ENCODE measurements at regions not wholly inside any gene's neighbourhood (a gene's known extent, or its start where the extent isn't known, plus 50 kb on each side); places are given as distances from the start of the nearest gene placed in this dataset.
"Not testable (repeated sequence)": the region's sequence is repeated elsewhere in the genome, so short reads cannot be mapped to it uniquely, and the experiment has no call there.

- Histone ChIP-seq H3K4me3 (ENCODE audit: low read depth in 1 of 5, low read length in 5 of 5) (no peak overlapping the region), H3K27ac (ENCODE audit: low read depth, low read length) (no peak overlapping the region), H3K9ac (ENCODE audit: low read length in 5 of 5) (no peak overlapping the region), H3K36me3 (ENCODE audit: control insufficient read depth in 5 of 5, insufficient read depth in 5 of 5, low read length in 5 of 5) (no peaks in the 10 kb centered on the region), H3K27me3 (ENCODE audit: control insufficient read depth in 5 of 5, insufficient read depth in 4 of 5, low read length in 5 of 5) (peaks cover 6 to 28% (median 17%) of the 10 kb centered on the region in 5 donors), H3K9me3 (ENCODE audit: control insufficient read depth in 5 of 5, low read length in 5 of 5) (no peaks in the 10 kb centered on the region), H3K4me1 (ENCODE audit: control insufficient read depth in 5 of 5, insufficient read depth in 5 of 5, low read length in 5 of 5) (peaks cover 0 to 2% (median 0%) of the 10 kb centered on the region in 5 donors)
These were observed 92.4 kb downstream of the ISX start for GRCh38 chr22:35158336-35158735.

GRCh38 chr22:35159343-35159742 is 93.4 kb downstream of the ISX start:
- Histone ChIP-seq H3K9me3 (ENCODE audit: control insufficient read depth in 5 of 5, low read length in 5 of 5) (no peaks in the 10 kb centered on the region), H3K27me3 (ENCODE audit: control insufficient read depth in 5 of 5, insufficient read depth in 4 of 5, low read length in 5 of 5) (peaks cover 4 to 22% (median 15%) of the 10 kb centered on the region in 5 donors), H3K36me3 (ENCODE audit: control insufficient read depth in 5 of 5, insufficient read depth in 5 of 5, low read length in 5 of 5) (no peaks in the 10 kb centered on the region), H3K27ac (ENCODE audit: low read depth, low read length) (no peak overlapping the region), H3K4me3 (ENCODE audit: low read depth in 1 of 5, low read length in 5 of 5) (no peak overlapping the region), H3K9ac (ENCODE audit: low read length in 5 of 5) (no peak overlapping the region), H3K4me1 (ENCODE audit: control insufficient read depth in 5 of 5, insufficient read depth in 5 of 5, low read length in 5 of 5) (peaks cover 0 to 2% (median 0%) of the 10 kb centered on the region in 5 donors)

- Histone ChIP-seq H3K9me3 (ENCODE audit: control insufficient read depth in 5 of 5, low read length in 5 of 5) (no peaks in the 10 kb centered on the region), H3K9ac (ENCODE audit: low read length in 5 of 5) (no peak overlapping the region), H3K27me3 (ENCODE audit: control insufficient read depth in 5 of 5, insufficient read depth in 4 of 5, low read length in 5 of 5) (peaks cover 4 to 18% (median 11%) of the 10 kb centered on the region in 5 donors)
These were observed 94.3 kb downstream of the ISX start for GRCh38 chr22:35160268-35160667.

GRCh38 chr22:35165896-35166295 is 91.4 kb upstream of the HMGXB4 start:
- not testable (repeated sequence) for H3K27ac ChIP-seq (ENCODE audit: low read depth, low read length); H3K36me3 ChIP-seq (ENCODE audit: control insufficient read depth in 5 of 5, insufficient read depth in 5 of 5, low read length in 5 of 5); H3K4me3 ChIP-seq (ENCODE audit: low read depth in 1 of 5, low read length in 5 of 5); H3K9ac ChIP-seq (ENCODE audit: low read length in 5 of 5); H3K9me3 ChIP-seq (ENCODE audit: control insufficient read depth in 5 of 5, low read length in 5 of 5); H3K4me1 ChIP-seq (ENCODE audit: control insufficient read depth in 5 of 5, insufficient read depth in 5 of 5, low read length in 5 of 5); H3K27me3 ChIP-seq (ENCODE audit: control insufficient read depth in 5 of 5, insufficient read depth in 4 of 5, low read length in 5 of 5)

More at GRCh38 chr22:35160268-35160667, 94.3 kb downstream of the ISX start:
- Histone ChIP-seq H3K4me3 (ENCODE audit: low read depth in 1 of 5, low read length in 5 of 5) (no peak overlapping the region), H3K36me3 (ENCODE audit: control insufficient read depth in 5 of 5, insufficient read depth in 5 of 5, low read length in 5 of 5) (no peaks in the 10 kb centered on the region), H3K27ac (ENCODE audit: low read depth, low read length) (no peak overlapping the region), H3K4me1 (ENCODE audit: control insufficient read depth in 5 of 5, insufficient read depth in 5 of 5, low read length in 5 of 5) (no peaks in the 10 kb centered on the region)

- Histone ChIP-seq H3K9ac (ENCODE audit: low read length in 5 of 5) (no peak overlapping the region), H3K9me3 (ENCODE audit: control insufficient read depth in 5 of 5, low read length in 5 of 5) (no peaks in the 10 kb centered on the region), H3K4me1 (ENCODE audit: control insufficient read depth in 5 of 5, insufficient read depth in 5 of 5, low read length in 5 of 5) (no peaks in the 10 kb centered on the region), H3K27ac (ENCODE audit: low read depth, low read length) (no peak overlapping the region), H3K27me3 (ENCODE audit: control insufficient read depth in 5 of 5, insufficient read depth in 4 of 5, low read length in 5 of 5) (peaks cover 11 to 25% (median 17%) of the 10 kb centered on the region in 5 donors), H3K36me3 (ENCODE audit: control insufficient read depth in 5 of 5, insufficient read depth in 5 of 5, low read length in 5 of 5) (no peaks in the 10 kb centered on the region), H3K4me3 (ENCODE audit: low read depth in 1 of 5, low read length in 5 of 5) (no peak overlapping the region)
These were observed 86.3 kb upstream of the HMGXB4 start for GRCh38 chr22:35170716-35171697.

- H3K27me3 ChIP-seq (ENCODE audit: control insufficient read depth in 5 of 5, insufficient read depth in 4 of 5, low read length in 5 of 5), result peaks cover 11 to 25% (median 18%) of the 10 kb centered on the region in 5 donors
- H3K36me3 ChIP-seq (ENCODE audit: control insufficient read depth in 5 of 5, insufficient read depth in 5 of 5, low read length in 5 of 5), result no peaks in the 10 kb centered on the region
- no peak overlapping the region for H3K4me3 ChIP-seq (ENCODE audit: low read depth in 1 of 5, low read length in 5 of 5)
- H3K4me1 ChIP-seq (ENCODE audit: control insufficient read depth in 5 of 5, insufficient read depth in 5 of 5, low read length in 5 of 5), result no peaks in the 10 kb centered on the region
- no peak overlapping the region for H3K9ac ChIP-seq (ENCODE audit: low read length in 5 of 5)
- no peak overlapping the region for H3K27ac ChIP-seq (ENCODE audit: low read depth, low read length)
- peaks cover 0 to 6% (median 0%) of the 10 kb centered on the region in 5 donors for H3K9me3 ChIP-seq (ENCODE audit: control insufficient read depth in 5 of 5, low read length in 5 of 5)
These were observed 84.9 kb upstream of the HMGXB4 start for GRCh38 chr22:35172442-35172841.

- Histone ChIP-seq H3K9me3 (ENCODE audit: control insufficient read depth in 5 of 5, low read length in 5 of 5) (peaks cover 0 to 6% (median 0%) of the 10 kb centered on the region in 5 donors), H3K36me3 (ENCODE audit: control insufficient read depth in 5 of 5, insufficient read depth in 5 of 5, low read length in 5 of 5) (no peaks in the 10 kb centered on the region), H3K4me3 (ENCODE audit: low read depth in 1 of 5, low read length in 5 of 5) (no peak overlapping the region), H3K4me1 (ENCODE audit: control insufficient read depth in 5 of 5, insufficient read depth in 5 of 5, low read length in 5 of 5) (no peaks in the 10 kb centered on the region), H3K9ac (ENCODE audit: low read length in 5 of 5) (no peak overlapping the region), H3K27ac (ENCODE audit: low read depth, low read length) (no peak overlapping the region), H3K27me3 (ENCODE audit: control insufficient read depth in 5 of 5, insufficient read depth in 4 of 5, low read length in 5 of 5) (peaks cover 11 to 26% (median 22%) of the 10 kb centered on the region in 5 donors)
These were observed 83.6 kb upstream of the HMGXB4 start for GRCh38 chr22:35173655-35174054.

- Histone ChIP-seq H3K27ac (ENCODE audit: low read depth, low read length) (no peak overlapping the region), H3K36me3 (ENCODE audit: control insufficient read depth in 5 of 5, insufficient read depth in 5 of 5, low read length in 5 of 5) (no peaks in the 10 kb centered on the region), H3K4me3 (ENCODE audit: low read depth in 1 of 5, low read length in 5 of 5) (no peak overlapping the region), H3K4me1 (ENCODE audit: control insufficient read depth in 5 of 5, insufficient read depth in 5 of 5, low read length in 5 of 5) (no peaks in the 10 kb centered on the region), H3K9me3 (ENCODE audit: control insufficient read depth in 5 of 5, low read length in 5 of 5) (peaks cover 0 to 6% (median 0%) of the 10 kb centered on the region in 5 donors), H3K27me3 (ENCODE audit: control insufficient read depth in 5 of 5, insufficient read depth in 4 of 5, low read length in 5 of 5) (peaks cover 11 to 26% (median 22%) of the 10 kb centered on the region in 5 donors), H3K9ac (ENCODE audit: low read length in 5 of 5) (no peak overlapping the region)
These were observed 82.8 kb upstream of the HMGXB4 start for GRCh38 chr22:35174401-35175038.

GRCh38 chr22:35175392-35175791 is 81.9 kb upstream of the HMGXB4 start:
- peaks cover 11 to 26% (median 22%) of the 10 kb centered on the region in 5 donors for H3K27me3 ChIP-seq (ENCODE audit: control insufficient read depth in 5 of 5, insufficient read depth in 4 of 5, low read length in 5 of 5)
- H3K27ac ChIP-seq (ENCODE audit: low read depth, low read length), result no peak overlapping the region
- H3K4me1 ChIP-seq (ENCODE audit: control insufficient read depth in 5 of 5, insufficient read depth in 5 of 5, low read length in 5 of 5), result no peaks in the 10 kb centered on the region
- H3K9ac ChIP-seq (ENCODE audit: low read length in 5 of 5), result no peak overlapping the region
- no peaks in the 10 kb centered on the region for H3K36me3 ChIP-seq (ENCODE audit: control insufficient read depth in 5 of 5, insufficient read depth in 5 of 5, low read length in 5 of 5)
- H3K4me3 ChIP-seq (ENCODE audit: low read depth in 1 of 5, low read length in 5 of 5), result no peak overlapping the region
- peaks cover 0 to 6% (median 0%) of the 10 kb centered on the region in 5 donors for H3K9me3 ChIP-seq (ENCODE audit: control insufficient read depth in 5 of 5, low read length in 5 of 5)

- no peaks in the 10 kb centered on the region for H3K36me3 ChIP-seq (ENCODE audit: control insufficient read depth in 5 of 5, insufficient read depth in 5 of 5, low read length in 5 of 5)
- no peaks in the 10 kb centered on the region for H3K4me1 ChIP-seq (ENCODE audit: control insufficient read depth in 5 of 5, insufficient read depth in 5 of 5, low read length in 5 of 5)
- peaks cover 6 to 17% (median 9%) of the 10 kb centered on the region in 5 donors for H3K27me3 ChIP-seq (ENCODE audit: control insufficient read depth in 5 of 5, insufficient read depth in 4 of 5, low read length in 5 of 5)
- H3K27ac ChIP-seq (ENCODE audit: low read depth, low read length), result no peak overlapping the region
- H3K9ac ChIP-seq (ENCODE audit: low read length in 5 of 5), result no peak overlapping the region
- no peak overlapping the region for H3K4me3 ChIP-seq (ENCODE audit: low read depth in 1 of 5, low read length in 5 of 5)
- peaks cover 0 to 6% (median 0%) of the 10 kb centered on the region in 5 donors for H3K9me3 ChIP-seq (ENCODE audit: control insufficient read depth in 5 of 5, low read length in 5 of 5)
These were observed 79.5 kb upstream of the HMGXB4 start for GRCh38 chr22:35177811-35178210.

All from subcutaneous abdominal adipose tissue (tissue), 5 donors.